Spleen (tissue), 7 donors: ENCODE measurements at regions not wholly inside any gene's neighbourhood (a gene's known extent, or its start where the extent isn't known, plus 50 kb on each side); places are given as distances from the start of the nearest gene placed in this dataset.

ENCODE experiments used
- POLR2A ChIP-seq, 3 donors: fragments of 450-650 bp; IDR thresholded peaks; one replicate each; pipeline ENCODE4 v1.5.1; 2017; ENCODE audit warnings: antibody characterized with exemption in 3 of 3, mild to moderate bottlenecking in 1 of 3
- POLR2AphosphoS5 ChIP-seq, 3 donors: sonication (generic); formaldehyde crosslinking; IDR thresholded peaks; one replicate each; pipeline ENCODE4 v1.5.1; 2017; ENCODE audit warnings: antibody characterized with exemption in 3 of 3
- TF ChIP-seq, protein P1 (sequence below), 11 experiments: fragments of 200-600 bp in 7 of 11; fragments of 450-650 bp in 4 of 11; sonication (generic) in 4 of 11; IDR thresholded peaks in 8 of 11; conservative IDR thresholded peaks in 3 of 11; 1 replicate in 7 of 11; 2 replicates in 4 of 11; pipeline versions ENCODE4 v1.4.0 to v1.8.0; 2016 to 2021; ENCODE audit warnings: antibody characterized with exemption in 11 of 11, inconsistent platforms in 4 of 11, mild to moderate bottlenecking in 1 of 11
- donor health status: DM: no; HTN: no; CAD: no; lungs with moderate emphysema.
- donor health status: DM: no; HTN: no; CAD: no.
- donor health status: DM: no; HTN: no; CAD: no.

DNA sequence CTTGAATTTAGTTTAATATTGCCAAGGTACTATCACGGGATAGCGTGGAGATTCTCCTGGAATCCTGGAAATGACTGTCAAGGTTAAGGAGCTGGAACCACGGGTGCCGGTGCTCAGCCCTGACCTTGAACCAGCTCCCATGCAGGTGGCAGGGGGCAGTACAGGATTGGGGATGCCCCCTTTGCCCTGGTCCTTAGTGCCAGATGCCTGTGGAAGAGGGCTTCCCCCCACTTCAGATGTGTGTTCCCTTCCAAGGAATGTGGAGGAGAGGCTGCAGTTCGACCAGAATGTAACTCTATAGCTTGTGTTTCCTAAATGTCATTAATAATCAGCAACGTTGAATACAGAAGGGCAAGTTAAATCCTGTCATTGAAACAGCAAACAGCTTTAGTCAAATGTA is 258.9 kb downstream of the VRK1 start:
- TF ChIP-seq POLR2A (IDR thresholded peaks at IDR 0.05) (no peak), POLR2AphosphoS5 (IDR thresholded peaks at IDR 0.05) (no peak)
- TF ChIP-seq, protein P1, sequence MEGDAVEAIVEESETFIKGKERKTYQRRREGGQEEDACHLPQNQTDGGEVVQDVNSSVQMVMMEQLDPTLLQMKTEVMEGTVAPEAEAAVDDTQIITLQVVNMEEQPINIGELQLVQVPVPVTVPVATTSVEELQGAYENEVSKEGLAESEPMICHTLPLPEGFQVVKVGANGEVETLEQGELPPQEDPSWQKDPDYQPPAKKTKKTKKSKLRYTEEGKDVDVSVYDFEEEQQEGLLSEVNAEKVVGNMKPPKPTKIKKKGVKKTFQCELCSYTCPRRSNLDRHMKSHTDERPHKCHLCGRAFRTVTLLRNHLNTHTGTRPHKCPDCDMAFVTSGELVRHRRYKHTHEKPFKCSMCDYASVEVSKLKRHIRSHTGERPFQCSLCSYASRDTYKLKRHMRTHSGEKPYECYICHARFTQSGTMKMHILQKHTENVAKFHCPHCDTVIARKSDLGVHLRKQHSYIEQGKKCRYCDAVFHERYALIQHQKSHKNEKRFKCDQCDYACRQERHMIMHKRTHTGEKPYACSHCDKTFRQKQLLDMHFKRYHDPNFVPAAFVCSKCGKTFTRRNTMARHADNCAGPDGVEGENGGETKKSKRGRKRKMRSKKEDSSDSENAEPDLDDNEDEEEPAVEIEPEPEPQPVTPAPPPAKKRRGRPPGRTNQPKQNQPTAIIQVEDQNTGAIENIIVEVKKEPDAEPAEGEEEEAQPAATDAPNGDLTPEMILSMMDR (IDR thresholded peaks at IDR 0.05 in 8 of 11, conservative IDR thresholded peaks at IDR 0.05 in 3 of 11), result peak in 1 of 11 experiments; percentile 14
